ENCODE measurements at regions not wholly inside any gene's neighbourhood (a gene's known extent, or its start where the extent isn't known, plus 50 kb on each side); places are given as distances from the start of the nearest gene placed in this dataset.

- TF ChIP-seq POLR2AphosphoS5 (IDR thresholded peaks at IDR 0.05; ENCODE audit: low read depth, low read length) (no peak), TCF7L2 (IDR thresholded peaks at IDR 0.05; ENCODE audit: low read depth, low read length) (no peak), CTCF (IDR thresholded peaks at IDR 0.05) (no peak), REST (IDR thresholded peaks at IDR 0.05; ENCODE audit: insufficient read depth in 1 of 2, low read depth in 2 of 2, low read length in 1 of 2) (no peak), SIN3A (IDR thresholded peaks at IDR 0.05; ENCODE audit: borderline replicate concordance, insufficient read depth, low read depth, low read length) (no peak)
Measured at GRCh38 chr2:200100027-200100426, 144.6 kb downstream of the MAIP1 start.
